Right lobe of liver (tissue), 6 donors: ENCODE measurements at regions not wholly inside any gene's neighbourhood (a gene's known extent, or its start where the extent isn't known, plus 50 kb on each side); places are given as distances from the start of the nearest gene placed in this dataset.

Experiments used
- ATAC-seq, 4 donors: fragments of 200-7000 bp; cut with Tn5 transposase; one replicate each; pipeline ENCODE4 v1.9.1; 2020; ENCODE audit warnings: mild to moderate bottlenecking in 4 of 4, moderate library complexity in 4 of 4
- DNase-seq, 3 donors: peaks; one replicate each; pipeline ENCODE4 v3.0.0-alpha.2; 2020
- H3K27ac ChIP-seq, 3 donors: fragments of 200-600 bp; one replicate each; pipeline ENCODE4 v1.8.0; 2022
- H3K27me3 ChIP-seq, 2 donors: fragments of 200-600 bp; one replicate each; pipeline ENCODE4 v1.8.0; 2022
- H3K36me3 ChIP-seq, 4 donors: fragments of 200-600 bp; sonication (generic) in 1 of 4; one replicate each; pipeline versions ENCODE4 v1.5.1 to v1.8.0; 2017 to 2022; ENCODE audit warnings: control low read depth in 1 of 4
- H3K4me1 ChIP-seq, 4 donors: fragments of 200-600 bp; sonication (generic) in 1 of 4; one replicate each; pipeline versions ENCODE4 v1.5.1 to v1.8.0; 2017 to 2022; ENCODE audit warnings: control low read depth in 1 of 4
- H3K4me3 ChIP-seq, 3 donors: fragments of 200-600 bp; one replicate each; pipeline ENCODE4 v1.8.0; 2022
- H3K9me3 ChIP-seq, 4 donors: fragments of 200-600 bp; sonication (generic) in 1 of 4; one replicate each; pipeline versions ENCODE4 v1.5.1 to v1.8.0; 2017 to 2022; ENCODE audit warnings: control low read depth in 1 of 4
- POLR2A ChIP-seq: fragments of 450-650 bp; IDR thresholded peaks from one replicate; pipeline ENCODE4 v1.6.1; 2017; ENCODE audit warnings: antibody characterized with exemption, mild to moderate bottlenecking
- WGBS: methylation state at CpG from one replicate; pipeline ENCODE4 v1.1.6; 2018; ENCODE audit warnings: low coverage, low lambda C conversion rate; ENCODE audit not compliant: insufficient coverage; ENCODE audit errors: missing lambda C conversion rate; 5-methylcytosine and 5-hydroxymethylcytosine counted together
- intact Hi-C, 2 donors: fragments of 100-400 bp; cut with DNase I; formaldehyde crosslinking; loops; one replicate each; pipeline versions ENCODE4 v1.11.2 to v1.14.1; 2022
- TF ChIP-seq, protein P1 (sequence below), 4 donors: fragments of 200-600 bp in 3 of 4; fragments of 450-650 bp in 1 of 4; IDR thresholded peaks; one replicate each; pipeline versions ENCODE4 v1.5.1 to v1.8.0; 2016 to 2022; ENCODE audit warnings: antibody characterized with exemption in 4 of 4, mild to moderate bottlenecking in 2 of 4
- donor health status: DM: no; HTN: yes; CAD: no.
- donor health status: DM: no; HTN: no; CAD: no.
- donor health status: DM: no; HTN: no; CAD: no.
- donor health status: DM: no; HTN: yes; CAD: no.
- donor health status: DM: no; HTN: yes; CAD: no.

DNA sequence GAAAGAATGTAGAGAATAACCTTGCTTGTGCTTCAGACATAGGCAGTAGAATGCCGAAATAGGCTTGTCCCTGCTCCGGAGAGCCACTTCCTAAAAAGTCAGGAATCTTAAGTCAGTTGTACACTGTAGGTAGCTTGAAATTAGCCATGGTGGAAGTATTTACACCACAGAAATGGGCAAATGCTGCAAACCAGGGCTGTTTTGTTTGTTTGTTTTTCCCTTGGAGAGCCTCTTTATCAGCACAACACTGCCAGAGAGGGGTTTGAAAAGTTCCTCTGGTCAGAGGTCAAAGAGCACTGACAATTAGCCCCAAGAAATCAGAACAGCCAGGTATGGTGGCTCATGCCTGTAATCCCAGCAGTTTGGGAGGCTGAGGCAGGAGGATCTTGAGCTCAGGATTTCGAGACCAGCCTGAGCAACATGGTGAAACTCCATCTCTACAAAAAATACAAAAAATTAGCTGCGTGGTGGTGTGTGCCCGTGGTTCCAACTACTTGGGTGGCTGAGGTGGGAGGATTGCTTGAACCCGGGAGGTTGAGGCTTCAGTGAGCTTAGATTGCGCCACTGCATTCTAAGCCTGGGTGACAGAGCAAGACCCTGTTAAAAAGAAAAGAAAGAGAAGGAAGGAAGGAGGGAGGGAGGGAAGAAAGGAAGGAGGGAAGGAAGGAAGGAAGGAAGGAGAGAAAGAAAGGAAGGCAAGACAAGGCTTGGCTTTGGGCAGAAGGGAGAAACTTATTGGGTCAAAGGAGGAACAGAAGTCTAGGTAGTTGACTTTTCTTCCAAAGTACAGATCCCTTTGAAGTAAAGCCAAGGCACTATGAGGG, 61.0 kb upstream of the ZMYND8 start:
- TF ChIP-seq, protein P1, sequence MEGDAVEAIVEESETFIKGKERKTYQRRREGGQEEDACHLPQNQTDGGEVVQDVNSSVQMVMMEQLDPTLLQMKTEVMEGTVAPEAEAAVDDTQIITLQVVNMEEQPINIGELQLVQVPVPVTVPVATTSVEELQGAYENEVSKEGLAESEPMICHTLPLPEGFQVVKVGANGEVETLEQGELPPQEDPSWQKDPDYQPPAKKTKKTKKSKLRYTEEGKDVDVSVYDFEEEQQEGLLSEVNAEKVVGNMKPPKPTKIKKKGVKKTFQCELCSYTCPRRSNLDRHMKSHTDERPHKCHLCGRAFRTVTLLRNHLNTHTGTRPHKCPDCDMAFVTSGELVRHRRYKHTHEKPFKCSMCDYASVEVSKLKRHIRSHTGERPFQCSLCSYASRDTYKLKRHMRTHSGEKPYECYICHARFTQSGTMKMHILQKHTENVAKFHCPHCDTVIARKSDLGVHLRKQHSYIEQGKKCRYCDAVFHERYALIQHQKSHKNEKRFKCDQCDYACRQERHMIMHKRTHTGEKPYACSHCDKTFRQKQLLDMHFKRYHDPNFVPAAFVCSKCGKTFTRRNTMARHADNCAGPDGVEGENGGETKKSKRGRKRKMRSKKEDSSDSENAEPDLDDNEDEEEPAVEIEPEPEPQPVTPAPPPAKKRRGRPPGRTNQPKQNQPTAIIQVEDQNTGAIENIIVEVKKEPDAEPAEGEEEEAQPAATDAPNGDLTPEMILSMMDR (IDR thresholded peaks at IDR 0.05): no peak
- TF ChIP-seq POLR2A: no peak
- no peak for ATAC-seq

DNA sequence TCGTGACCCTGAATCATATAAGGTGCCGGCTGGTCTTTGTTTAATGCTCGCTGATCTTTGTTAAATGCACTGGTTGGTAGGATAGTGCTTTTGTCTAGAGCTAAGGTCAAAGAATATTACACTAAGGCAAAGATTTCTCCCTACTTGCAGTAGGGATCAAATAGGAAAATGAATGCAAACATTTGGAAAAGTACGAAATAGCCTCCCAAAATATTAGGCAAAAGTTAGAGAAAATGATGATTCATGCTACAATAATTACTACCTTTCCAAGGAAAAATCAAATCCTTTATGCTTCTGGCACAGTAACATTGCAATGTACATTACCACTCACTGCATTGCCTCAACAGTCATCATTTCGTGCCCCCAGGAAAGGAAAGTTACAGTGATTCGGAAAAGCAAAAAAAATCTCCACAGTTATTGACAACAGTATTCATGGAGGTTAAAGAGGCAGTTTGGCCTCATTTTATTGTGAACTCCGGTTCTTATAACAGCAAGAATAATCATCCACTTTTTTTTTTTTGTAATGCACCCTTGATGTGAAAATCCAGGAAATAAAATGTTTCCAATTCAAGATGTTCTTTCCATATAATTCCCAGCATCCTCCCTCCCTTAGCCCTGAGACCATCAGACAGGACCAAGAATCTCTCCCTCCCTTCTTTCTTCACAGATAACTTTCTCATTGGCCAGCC, 61.7 kb upstream of the ZMYND8 start:
- intact Hi-C loops: no loop called here
- no peak for DNase-seq
- H3K4me3 ChIP-seq: no peak overlapping the region
- no peaks in the 10 kb centered on the region for H3K9me3 ChIP-seq
- no peaks in the 10 kb centered on the region for H3K36me3 ChIP-seq
- TF ChIP-seq POLR2A: no peak
- TF ChIP-seq, protein P1 (IDR thresholded peaks at IDR 0.05): no peak
- WGBS: 59% methylated on average over 7 of the region's 7 CpGs
- no peaks in the 10 kb centered on the region for H3K4me1 ChIP-seq
- no peak for ATAC-seq
- H3K27me3 ChIP-seq: no peaks in the 10 kb centered on the region
- no peak overlapping the region for H3K27ac ChIP-seq

More for the DNA sequence above, 61.0 kb upstream of the ZMYND8 start:
- 88% methylated on average over 6 of the region's 7 CpGs for WGBS
- no peak overlapping the region for H3K27ac ChIP-seq
- no peaks in the 10 kb centered on the region for H3K27me3 ChIP-seq
- no peaks in the 10 kb centered on the region for H3K4me1 ChIP-seq
- H3K4me3 ChIP-seq: no peak overlapping the region
- intact Hi-C loops: no loop called here
- no peak for DNase-seq
- no peaks in the 10 kb centered on the region for H3K9me3 ChIP-seq
- H3K36me3 ChIP-seq: no peaks in the 10 kb centered on the region

DNA sequence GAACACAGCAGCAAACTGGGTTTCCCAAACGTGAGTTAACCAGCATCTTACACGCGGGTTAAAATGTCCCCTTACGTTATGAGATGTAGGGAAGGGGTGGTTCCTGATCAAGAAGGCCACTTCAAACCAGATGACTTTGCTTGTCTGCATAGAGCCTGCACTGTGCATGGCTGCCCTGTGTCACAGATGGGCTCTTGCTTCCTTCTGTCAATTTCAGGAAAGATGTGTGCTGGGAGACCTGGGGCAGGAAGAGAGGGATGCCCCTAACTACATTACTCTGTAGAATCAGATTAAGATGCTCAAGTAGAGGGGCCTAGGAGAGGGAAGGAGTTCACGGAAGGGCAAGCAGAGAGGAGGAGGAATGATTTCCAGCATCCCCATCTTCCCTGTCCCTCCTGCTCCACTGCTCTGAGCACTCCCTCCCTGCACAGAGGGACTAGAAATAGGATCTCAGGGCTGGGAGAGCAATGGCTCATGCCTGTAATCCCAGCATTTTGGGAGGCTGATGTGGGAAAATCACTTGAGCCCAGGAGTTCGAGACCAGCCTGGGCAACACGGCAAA, 63.5 kb upstream of the ZMYND8 start:
- no peak overlapping the region for H3K4me3 ChIP-seq
- peak in 1 of 3 donors; percentile 3 for DNase-seq
- ATAC-seq: no peak
- H3K27ac ChIP-seq: no peak overlapping the region
- H3K36me3 ChIP-seq: no peaks in the 10 kb centered on the region
- no peaks in the 10 kb centered on the region for H3K27me3 ChIP-seq
- no peak for TF ChIP-seq POLR2A
- TF ChIP-seq, protein P1 (IDR thresholded peaks at IDR 0.05): no peak
- no peaks in the 10 kb centered on the region for H3K4me1 ChIP-seq
- no peaks in the 10 kb centered on the region for H3K9me3 ChIP-seq
- intact Hi-C loops: no loop called here
- 93% methylated on average over 7 of the region's 7 CpGs for WGBS

DNA sequence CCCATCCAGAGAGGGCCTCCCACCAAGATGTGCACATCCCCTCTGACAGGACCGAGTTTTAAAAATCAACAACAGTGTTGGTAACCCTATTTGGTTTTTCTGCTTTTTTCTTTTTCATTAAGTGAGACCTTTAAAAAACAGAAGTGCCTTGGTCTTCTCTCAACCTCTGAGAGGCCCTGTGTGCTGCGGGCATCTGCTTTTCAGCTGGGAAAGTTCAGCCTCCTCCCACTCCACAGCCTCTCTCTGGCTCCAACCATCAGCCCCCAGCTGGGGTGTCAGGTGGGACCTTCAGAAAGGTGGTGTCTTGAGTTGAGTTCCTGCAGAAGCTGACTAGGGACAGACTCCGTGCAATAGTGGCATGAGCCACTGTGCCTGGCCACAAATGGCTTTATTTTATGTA, 64.6 kb upstream of the ZMYND8 start:
- Histone ChIP-seq H3K9me3 (no peaks in the 10 kb centered on the region), H3K27ac (no peak overlapping the region), H3K4me1 (no peaks in the 10 kb centered on the region), H3K36me3 (no peaks in the 10 kb centered on the region), H3K4me3 (no peak overlapping the region), H3K27me3 (no peaks in the 10 kb centered on the region)
- DNase-seq (peak in 1 of 3 donors; percentile 23), ATAC-seq (no peak)
- intact Hi-C loops: no loop called here
- 71% methylated on average over 3 of the region's 3 CpGs for WGBS
- TF ChIP-seq, protein P1 (IDR thresholded peaks at IDR 0.05): no peak
- no peak for TF ChIP-seq POLR2A
